GM19468 (cell line): ENCODE measurements at regions not wholly inside any gene's neighbourhood (a gene's known extent, or its start where the extent isn't known, plus 50 kb on each side); places are given as distances from the start of the nearest gene placed in this dataset.

Experiments used
- ATAC-seq: cut with Tn5 transposase; IDR thresholded peaks from one replicate; pipeline ENCODE4 v1.9.1; 2021; ENCODE audit warnings: mild to moderate bottlenecking, moderate library complexity, moderate number of reproducible peaks; ENCODE audit not compliant: unreplicated experiment; ENCODE audit errors: extremely low read depth

DNA sequence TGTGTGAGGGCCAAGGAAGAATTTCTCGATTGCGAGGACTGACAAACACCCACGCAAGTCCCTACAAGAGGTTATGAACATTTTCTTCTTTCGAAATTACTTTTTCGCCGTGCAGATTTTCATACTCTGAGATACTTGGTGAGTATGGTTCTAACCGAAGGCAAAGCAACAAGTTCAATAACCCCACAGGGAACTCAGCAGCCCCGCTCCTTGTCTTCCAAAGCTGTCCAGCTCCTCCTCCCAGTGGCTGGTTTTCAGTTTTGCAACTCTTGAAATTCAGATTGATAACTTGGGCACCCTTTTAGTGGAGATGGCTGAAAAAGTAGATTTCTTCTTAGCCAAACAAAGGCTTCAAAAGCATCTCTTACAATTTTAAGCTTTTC is 154.4 kb downstream of the SETD4 start:
- no peak for ATAC-seq

DNA sequence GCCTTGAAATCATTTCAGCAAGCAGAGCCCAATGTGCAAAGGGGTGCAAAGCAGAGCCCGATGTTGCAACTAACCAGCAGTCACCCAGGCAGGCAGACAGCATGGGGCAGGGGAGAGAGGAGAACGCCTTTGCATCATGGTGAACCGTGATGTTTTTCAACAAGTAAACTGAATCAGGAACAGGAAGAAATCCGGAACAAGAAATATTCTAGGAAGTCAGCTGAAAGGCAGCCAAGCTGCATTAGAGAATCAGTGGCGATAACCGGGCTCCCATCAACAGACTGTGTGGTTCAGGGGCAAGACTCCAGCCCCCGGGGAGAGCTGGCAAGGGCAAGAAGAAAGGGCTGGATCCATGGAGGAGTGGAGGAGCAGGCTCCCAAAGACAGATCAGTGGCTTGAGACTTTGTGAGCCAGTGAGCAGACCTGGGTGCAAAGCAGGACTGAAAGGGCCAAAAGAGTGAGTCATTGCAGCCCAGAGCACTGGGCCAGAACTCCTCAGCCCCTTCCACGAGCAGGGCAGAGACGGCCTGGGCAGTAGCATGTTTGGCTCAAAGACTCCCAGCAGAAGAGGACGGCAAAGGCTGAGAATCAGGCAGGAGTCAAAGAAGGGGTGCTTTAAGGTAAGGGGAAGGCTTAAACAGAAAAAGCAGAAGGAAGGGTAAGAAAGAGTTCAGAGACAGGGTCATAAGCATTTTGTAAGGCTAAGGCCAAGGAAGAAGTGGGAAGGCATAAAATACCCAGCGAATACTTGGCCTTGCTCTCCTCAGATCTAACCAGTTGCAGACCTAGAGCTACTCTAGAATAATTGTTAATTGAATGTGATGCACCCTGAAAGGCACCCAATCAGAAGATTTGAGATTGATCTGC is 155.0 kb downstream of the SETD4 start:
- ATAC-seq: no peak

DNA sequence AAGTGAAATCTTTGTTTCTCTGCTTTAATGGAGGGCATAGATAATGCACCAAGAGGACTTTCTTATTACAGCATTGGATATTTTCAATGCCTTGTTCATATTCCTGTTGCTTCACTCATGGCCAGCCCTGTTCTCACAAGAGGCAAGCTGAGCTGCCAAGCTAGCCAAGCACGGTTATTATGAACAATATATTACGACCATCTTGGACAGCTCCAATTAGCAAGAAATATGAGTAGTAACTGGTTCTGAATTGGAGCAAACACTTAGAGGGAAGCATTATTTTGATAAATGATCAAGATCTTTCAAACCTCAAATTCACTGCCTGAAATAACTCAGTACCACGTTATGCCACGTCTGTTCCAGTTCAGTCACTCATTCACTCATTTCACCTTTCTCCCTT is 159.8 kb downstream of the SETD4 start:
- no peak for ATAC-seq

DNA sequence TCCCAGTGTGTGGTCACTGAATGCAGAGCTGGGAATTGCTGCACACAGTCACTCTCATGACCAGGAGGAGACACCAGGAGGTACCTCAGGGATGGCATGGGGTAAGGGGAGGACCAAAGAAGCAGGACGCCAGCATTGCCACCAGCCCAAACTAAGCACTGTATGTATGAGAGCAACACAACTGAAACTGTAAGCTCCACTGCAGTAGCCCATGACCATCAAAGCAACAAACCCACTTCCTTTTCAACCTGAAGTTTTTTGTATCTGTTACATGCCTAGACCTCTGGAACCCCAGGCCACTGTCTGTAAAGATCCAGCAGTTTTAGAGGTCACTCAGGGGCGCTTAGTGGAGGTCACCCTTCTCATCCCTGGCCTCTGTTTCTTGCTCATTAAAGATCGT is 164.3 kb downstream of the SETD4 start:
- ATAC-seq: no peak

DNA sequence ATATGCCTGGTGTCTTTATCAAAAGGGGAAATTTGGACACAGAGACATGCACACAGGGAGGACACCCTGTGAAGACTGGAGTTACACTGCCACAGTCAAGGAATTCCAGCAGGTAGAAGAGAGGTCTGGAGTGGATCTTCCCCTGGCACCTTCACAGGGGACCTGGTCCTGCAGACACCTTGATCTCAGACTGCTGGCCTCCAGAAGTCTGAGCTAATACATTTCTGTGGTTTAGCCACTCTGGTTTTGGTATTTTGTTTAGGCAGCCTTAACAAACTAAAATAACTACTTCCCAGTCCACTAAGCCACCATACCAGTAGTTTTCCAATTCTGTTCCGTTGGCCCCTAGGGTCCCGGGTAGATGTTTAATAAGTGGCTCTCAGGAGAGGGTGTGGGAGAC is 164.7 kb downstream of the SETD4 start:
- no peak for ATAC-seq

DNA sequence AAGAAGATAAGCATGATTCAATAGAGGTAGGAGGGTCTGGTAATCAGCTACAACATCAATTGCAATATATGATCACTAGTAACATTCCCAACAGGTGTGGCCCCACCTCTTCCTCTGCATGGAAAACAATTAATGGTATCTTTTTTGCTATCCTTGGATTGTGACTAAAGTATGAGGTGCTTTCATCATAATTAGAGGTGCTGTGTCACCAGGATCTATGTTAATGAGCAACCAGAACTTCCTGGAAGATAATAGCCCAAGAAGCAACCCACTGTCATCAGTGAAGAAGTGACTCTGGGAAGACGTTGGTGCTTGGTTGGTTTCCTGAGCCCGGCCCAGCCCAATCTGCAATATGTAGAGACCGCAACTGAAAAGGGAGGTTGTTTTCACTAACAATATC is 167.2 kb downstream of the SETD4 start:
- ATAC-seq: no peak

DNA sequence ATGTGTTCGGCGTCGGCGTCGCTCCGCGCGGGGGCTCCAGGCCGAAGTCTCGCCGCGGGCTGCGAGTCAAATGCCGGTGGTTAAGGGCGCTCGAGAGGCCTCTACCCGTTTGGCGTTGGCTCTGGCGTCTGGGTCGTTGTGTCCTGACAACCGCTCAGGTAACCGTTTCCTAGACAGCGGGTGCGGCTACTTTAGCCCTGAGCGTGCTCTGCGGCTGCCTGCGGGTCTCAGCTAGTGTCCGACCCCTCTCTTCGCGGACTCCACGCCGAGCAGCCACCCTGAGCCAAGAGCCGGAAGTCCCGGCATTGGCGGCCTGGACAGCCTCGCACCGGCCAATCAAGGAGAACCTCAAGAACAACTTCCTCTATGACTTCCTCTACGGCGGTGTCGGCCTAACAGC is 173.4 kb downstream of the SETD4 start:
- no peak for ATAC-seq

DNA sequence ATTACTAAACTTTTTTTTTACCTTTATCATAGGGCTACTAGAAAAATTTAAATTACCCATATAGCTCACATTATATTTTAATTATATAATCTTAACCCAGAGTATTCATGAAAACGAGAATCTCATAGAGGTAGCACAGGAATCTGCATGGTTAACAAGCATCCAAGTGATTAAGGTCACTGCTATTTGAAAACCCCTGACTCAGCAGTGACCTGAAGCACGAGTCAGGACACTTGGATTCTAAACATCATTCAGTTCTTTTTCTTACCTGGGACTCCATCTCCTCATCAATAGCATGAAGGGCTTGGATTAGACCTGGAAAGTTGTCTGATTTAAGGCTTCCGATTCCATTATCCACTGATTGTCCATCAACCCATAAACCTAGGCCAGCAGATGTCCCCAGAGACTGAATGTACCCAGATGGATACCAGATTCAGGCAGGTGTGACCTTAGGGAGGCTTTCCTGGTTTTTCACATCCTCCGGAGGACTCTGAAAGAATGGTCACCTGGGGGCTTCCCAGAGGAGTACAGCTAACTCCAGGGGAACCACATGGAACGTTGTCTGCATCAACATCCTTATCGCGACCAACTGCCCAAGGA is 174.3 kb downstream of the SETD4 start:
- no peak for ATAC-seq

DNA sequence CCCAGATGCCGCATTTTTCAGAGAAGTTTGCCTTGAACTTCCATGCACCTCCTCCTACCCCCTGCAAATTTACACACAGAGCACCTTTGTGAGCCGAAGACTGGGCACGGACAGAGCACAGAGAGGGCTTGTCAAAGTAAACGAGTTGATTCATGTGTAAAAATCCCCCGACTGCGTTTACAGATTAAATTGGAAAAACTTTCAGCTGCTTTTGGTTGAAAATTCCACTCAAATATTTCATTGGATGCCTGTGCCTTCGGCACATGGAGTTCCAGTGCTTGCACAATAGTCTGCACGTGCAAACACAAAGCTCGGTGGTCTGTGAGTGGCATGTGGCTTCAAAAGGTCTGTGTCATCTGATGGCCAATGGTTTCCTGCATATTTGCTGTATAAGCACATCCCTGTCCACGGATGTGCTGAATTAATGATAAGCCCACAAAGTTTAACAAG is 177.5 kb downstream of the SETD4 start:
- ATAC-seq: no peak

DNA sequence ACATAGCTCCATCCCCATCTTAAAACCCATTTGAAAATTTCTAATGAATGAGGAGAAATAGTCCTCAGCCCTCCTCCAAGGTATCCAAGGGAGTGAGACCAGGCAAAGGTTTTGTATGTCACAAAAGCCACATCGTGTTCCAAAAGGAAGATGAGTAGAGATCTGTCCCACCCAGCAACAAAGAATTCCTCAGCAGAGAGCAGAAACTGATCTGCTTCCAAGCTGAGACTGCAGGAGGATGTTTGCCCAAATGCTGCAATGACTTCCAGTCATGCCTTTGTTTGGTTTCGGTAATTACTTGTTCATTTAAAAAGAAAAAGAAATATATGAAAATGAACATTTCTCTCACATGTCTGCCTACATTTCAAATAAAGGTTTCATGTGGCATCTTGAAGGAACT is 186.9 kb downstream of the SETD4 start:
- ATAC-seq: no peak

DNA sequence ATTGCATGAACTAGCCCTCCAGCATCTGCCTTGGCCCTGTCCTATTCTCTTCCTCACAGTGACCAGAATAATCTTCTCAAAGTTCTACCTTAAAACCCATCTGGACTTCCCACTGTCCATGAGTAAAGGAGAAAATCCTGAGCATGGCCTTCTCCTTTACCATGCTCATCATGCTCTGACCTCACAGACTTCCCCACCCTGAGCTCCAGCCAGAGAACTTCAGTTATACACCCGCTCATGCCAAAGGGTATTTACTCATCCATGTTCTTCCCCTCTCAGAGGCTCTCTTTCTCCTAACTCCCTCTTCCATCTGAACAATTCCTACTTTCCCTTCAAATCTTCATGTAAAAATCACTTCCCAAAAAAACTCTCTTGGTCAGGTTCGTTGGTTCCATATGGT is 188.4 kb downstream of the SETD4 start:
- ATAC-seq: no peak

DNA sequence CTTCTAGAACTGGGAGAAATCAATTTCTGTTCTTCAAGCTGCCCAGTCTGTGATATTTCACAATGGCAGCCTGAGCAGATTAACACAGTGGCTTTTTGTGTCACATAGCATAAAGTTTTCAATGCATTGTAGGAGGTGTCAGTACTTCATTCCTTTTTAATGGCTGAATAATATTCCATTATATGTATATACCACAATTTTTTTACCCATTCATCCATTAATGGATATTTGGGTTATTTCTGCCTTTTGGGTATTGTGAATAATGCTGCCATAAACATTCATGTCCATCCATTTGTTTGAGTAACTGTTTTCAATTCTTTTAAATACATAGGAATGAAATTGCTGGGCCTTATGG is 191.5 kb downstream of the SETD4 start:
- ATAC-seq: no peak

DNA sequence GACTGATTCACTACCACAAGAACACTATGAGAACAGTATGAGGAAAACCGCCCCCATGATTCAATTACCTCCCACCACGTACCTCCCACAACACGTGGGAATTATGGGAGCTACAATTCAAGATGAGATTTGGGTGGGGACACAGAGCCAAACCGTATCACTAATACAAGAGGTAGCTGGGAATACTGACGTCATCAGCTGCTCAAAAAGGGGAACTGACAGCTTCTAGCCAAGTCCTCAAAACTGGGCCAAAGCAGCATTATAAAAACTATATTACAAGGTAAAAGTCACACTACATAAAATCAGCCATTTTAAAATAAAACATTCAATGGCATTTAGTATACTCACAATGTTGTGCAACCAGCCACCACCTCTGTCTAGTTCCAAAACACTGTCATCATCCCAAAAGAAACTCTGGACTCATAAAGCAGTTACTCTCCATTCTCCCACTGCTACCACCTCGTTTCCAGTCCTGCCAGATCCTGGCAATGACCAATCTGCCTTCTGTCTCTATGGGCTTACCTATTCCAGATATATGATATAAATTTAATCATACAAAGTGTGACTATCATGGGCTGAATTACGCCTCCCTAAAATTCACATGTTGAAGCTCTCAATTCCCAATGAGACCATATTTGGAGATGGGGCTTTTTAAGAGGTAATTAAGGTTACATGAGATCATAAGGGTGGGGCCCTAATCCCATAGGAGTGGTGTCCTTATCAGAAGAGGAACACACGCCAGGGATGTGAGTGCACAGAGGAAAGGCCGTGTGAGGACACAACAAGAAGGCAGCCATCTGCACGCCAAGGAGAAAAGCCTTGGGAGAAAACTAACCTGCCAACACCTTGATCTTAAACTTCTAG is 192.1 kb downstream of the SETD4 start:
- ATAC-seq: no peak

DNA sequence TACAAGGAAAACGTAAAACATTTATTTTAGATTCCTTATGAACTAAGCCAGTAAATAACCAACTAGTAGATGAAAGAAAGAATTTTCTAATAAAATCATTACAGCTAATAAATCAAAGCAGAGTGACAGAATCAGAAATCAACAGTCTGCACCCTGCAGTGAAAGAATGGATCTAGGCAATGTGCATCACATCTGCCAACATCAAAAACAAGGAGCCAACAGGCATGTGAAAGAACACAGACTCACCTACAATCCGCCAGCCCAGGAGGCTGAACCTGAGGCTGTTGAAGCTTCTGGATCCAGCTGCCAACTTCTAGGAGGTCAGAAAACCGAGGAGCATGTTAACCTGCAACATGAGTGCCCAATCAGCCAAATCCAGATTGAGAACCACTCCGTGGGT is 196.3 kb downstream of the SETD4 start:
- ATAC-seq: no peak

DNA sequence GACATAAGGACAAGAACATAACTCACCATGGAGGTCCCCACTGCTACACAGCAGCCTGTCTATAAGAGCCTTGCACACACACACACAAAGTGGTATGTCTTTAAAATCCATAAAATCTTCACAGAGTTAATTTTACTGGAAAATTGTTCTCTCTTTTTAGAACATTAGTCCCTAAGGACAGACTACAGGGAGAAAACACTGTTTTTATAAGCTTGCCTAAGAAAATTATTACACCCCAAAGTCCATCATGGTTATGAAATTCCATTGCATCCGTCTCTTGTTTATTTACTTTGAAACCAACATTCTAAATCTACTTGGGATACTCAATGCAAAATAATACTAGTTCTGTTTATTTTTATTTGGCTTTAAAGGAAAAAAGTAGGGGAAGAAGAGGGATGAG is 197.4 kb downstream of the SETD4 start:
- no peak for ATAC-seq

DNA sequence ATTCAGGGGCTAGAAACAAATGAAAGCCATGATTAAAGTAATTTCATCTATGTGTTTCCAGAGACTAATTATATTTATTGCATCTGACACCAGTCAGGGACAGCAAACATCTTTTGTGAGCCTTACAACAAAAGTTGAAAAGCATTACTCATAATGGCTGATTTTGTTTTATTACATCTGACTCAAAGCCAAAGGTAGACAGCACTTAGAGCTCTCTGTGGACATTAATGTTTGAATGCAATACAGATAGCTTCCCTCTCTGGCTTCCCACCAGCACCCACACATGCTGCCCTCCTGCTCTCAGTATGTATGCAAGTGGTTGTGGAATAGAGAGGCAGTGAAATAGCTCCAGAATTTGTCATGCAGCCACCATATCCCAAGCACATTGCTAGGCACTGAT is 198.7 kb downstream of the SETD4 start:
- ATAC-seq: no peak

DNA sequence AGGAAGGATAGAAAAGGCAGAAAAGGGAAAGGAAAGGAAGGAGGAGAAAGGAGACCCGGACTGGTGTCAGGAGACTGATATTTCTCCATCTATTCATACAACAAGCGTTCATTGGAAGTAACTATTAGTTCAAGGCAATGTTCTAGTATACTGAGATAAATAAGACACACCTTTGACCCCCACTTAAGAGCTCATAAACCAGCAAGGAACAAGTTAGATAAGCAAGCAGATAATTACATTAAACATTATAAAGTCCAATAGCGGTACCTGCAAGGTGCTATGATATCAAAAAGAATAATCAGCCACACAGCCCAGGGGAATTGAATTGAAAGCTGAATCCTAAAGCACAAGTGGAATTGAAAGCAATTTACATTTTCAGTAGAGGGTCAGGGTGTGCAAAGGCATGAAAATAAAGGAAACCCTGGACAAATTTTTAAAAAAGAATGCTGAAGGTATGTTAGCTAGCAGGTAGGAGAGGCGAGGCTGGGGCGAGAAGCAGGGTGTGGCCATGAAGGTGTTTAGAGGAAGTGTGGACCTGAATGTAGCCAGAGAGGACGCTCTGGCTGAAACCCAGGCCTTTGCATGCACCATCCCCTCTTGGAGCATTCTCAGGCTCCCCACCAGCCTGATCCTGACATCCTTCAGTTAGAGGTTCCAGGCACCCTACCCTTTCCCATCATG is 200.0 kb downstream of the SETD4 start:
- ATAC-seq: no peak

DNA sequence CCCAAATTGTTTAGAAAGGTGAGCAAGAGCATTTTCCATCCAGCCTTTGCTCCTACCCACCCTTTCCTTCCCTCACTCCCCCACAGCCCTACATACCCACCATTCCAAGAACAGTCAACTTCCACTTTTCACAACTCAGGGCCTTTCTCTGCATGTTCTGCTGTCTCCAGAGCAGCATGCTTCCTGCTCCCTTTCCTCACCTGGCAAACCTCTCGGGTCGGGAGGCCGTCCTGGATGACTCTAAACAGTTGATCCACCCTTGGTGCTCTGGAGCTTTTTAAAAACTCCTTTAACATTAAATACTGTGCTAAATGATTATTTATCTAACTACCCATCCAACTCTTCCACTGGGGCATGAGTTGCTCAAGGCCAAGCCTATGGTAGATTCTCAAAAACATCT is 200.6 kb downstream of the SETD4 start:
- ATAC-seq: no peak

DNA sequence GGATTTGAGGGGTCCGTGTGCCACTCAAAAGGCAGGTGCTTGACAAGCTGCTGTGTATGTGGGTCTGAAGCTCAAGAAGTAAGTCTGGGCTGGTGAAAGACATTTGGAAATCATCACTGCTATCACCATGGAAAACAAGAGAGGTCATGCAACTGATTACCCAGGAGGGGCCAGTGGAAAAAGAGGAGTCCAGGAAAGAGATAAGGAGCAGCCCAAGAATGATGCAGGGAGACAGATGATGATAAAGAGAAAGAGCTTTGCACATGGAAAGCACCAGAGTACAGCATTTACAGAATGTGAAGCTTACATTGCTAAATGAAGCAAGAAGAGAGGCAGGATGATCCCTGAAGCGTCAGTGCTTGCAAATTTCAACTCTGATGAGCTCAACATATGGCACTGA is 203.2 kb downstream of the SETD4 start:
- ATAC-seq: no peak

DNA sequence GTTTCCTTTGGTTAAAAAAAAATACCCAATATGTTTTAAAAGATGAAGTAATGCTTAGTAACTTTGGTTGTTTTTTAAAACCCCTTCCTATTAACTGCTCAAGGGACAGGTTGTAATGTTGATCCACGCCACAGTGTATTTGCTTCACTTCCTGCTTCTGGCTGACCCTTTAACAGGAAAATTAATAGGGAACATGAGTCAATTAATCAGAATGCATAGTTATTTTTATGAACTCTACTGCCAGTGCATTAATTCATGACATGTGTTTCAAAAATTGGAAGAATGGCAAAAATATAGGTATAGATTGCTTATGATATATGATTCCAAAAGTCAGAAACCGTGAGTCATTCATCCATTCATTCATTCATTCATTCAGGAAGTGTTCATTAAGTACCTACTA is 204.8 kb downstream of the SETD4 start:
- ATAC-seq: no peak

DNA sequence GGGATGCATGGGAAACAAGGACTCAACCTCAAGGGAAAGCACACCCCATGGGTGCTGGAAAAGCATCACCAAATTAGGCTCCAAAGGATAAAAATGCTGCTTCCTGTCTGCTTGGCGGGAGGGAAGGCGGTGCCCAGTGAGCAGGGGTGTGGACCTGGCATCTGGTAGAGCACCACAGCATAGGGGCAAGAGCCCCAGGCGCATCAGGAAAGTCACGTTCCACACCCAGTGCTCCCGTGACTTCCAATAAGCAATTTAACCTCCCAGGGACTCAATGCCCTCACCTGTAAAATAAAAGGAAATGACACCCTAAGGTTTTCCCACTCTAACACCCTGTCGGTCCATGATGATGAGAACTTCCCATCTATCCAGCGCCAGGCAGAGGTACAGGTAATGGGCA is 206.0 kb downstream of the SETD4 start:
- ATAC-seq: no peak
